PFSK-1 (cell line): ENCODE measurements at regions not wholly inside any gene's neighbourhood (a gene's known extent, or its start where the extent isn't known, plus 50 kb on each side); places are given as distances from the start of the nearest gene placed in this dataset.

Source experiments
- FOXP2 ChIP-seq: optimal IDR thresholded peaks from 2 replicates; pipeline ENCODE3; 2011; ENCODE audit warnings: borderline replicate concordance, control low read depth, inconsistent platforms; ENCODE audit not compliant: insufficient read depth; ENCODE audit errors: extremely low read length, extremely low read depth
- POLR2AphosphoS5 ChIP-seq: IDR thresholded peaks from 2 replicates; pipeline ENCODE4 v1.6.1; 2012; ENCODE audit warnings: low read depth, mild to moderate bottlenecking, control low read depth, low read length, moderate library complexity
- SIN3A ChIP-seq: IDR thresholded peaks from 2 replicates; pipeline ENCODE4 v1.6.1; 2012; ENCODE audit warnings: mild to moderate bottlenecking, low read length, moderate library complexity, borderline replicate concordance; ENCODE audit not compliant: insufficient read depth
- TAF1 ChIP-seq: IDR thresholded peaks from 2 replicates; pipeline ENCODE4 v1.6.1; 2012; ENCODE audit warnings: low read length, control low read depth, borderline replicate concordance; ENCODE audit not compliant: insufficient read depth
- TF ChIP-seq, protein P1 (sequence below), 2 experiments: IDR thresholded peaks; 2 replicates each; pipeline versions ENCODE4 v1.6.1 to v1.8.0; 2011 to 2012; ENCODE audit warnings: low read depth in 2 of 2, low read length in 2 of 2, control low read depth in 1 of 2, inconsistent platforms in 1 of 2, mild to moderate bottlenecking in 1 of 2, moderate library complexity in 1 of 2; ENCODE audit not compliant: insufficient read depth in 1 of 2

DNA sequence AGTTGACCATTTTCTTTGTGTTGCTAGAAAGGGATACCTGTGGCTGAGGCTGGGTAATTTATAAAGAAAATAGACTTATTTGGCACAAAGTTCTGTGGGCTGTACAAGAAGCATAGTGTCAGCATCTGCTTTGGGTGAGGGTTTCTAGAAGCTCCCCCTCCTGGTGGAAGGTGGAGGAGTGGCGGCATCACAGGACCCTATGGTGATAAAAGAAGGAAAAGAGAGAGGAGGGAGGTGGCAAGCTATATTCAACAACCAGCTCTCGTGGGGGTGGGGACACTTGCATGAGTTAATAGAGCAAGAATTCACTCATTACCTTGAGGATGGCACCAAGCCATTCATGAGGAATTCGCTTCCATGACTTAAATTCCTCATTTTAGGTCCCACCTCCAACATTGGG lies 2041.4 kb upstream of the CDH9 start:
- no peak for TF ChIP-seq FOXP2
- TF ChIP-seq, protein P1, sequence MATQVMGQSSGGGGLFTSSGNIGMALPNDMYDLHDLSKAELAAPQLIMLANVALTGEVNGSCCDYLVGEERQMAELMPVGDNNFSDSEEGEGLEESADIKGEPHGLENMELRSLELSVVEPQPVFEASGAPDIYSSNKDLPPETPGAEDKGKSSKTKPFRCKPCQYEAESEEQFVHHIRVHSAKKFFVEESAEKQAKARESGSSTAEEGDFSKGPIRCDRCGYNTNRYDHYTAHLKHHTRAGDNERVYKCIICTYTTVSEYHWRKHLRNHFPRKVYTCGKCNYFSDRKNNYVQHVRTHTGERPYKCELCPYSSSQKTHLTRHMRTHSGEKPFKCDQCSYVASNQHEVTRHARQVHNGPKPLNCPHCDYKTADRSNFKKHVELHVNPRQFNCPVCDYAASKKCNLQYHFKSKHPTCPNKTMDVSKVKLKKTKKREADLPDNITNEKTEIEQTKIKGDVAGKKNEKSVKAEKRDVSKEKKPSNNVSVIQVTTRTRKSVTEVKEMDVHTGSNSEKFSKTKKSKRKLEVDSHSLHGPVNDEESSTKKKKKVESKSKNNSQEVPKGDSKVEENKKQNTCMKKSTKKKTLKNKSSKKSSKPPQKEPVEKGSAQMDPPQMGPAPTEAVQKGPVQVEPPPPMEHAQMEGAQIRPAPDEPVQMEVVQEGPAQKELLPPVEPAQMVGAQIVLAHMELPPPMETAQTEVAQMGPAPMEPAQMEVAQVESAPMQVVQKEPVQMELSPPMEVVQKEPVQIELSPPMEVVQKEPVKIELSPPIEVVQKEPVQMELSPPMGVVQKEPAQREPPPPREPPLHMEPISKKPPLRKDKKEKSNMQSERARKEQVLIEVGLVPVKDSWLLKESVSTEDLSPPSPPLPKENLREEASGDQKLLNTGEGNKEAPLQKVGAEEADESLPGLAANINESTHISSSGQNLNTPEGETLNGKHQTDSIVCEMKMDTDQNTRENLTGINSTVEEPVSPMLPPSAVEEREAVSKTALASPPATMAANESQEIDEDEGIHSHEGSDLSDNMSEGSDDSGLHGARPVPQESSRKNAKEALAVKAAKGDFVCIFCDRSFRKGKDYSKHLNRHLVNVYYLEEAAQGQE (IDR thresholded peaks at IDR 0.05; ENCODE audit: insufficient read depth in 1 of 2, low read depth in 2 of 2, low read length in 2 of 2) = no peak
- TF ChIP-seq TAF1 = no peak
- TF ChIP-seq POLR2AphosphoS5 = no peak
- no peak for TF ChIP-seq SIN3A

DNA sequence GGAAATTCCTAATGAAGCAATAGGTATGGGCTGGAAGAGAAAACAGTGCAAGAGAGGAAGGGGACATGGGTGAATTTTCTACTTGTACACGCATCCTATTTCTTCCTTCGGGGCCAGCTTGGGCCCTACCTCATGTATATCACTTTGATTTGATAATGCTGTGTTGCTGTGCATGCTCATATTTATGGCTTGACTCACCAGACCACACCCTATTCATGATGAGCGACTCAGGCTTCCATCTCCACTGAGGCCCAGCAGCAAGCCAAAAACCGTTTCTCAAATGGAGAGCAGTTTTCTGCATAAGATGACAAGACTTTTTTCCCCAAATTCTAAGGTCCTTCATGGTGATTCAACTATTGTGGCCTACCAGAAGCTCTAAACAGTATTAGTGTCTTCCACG lies 2039.1 kb upstream of the CDH9 start:
- TF ChIP-seq POLR2AphosphoS5 (no peak), TAF1 (no peak), FOXP2 (no peak)

DNA sequence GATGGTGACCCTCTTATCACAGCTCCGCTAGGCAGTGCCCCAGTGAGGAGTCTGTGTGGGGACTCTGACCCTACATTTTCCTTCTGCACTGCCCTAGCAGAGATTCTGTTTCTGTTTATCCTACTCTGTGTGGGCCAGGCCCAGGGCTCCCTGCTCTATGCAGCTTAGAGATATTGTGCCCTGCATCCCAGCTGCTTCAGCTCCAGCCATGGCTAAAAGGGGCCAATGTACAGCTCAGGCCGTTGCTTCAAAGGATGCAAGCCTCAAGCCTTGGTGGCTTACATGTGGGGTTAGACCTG lies 2030.7 kb upstream of the CDH9 start:
- TF ChIP-seq TAF1 (no peak), SIN3A (no peak), POLR2AphosphoS5 (no peak), FOXP2 (no peak)
- TF ChIP-seq, protein P1 (IDR thresholded peaks at IDR 0.05; ENCODE audit: insufficient read depth in 1 of 2, low read depth in 2 of 2, low read length in 2 of 2) = no peak

DNA sequence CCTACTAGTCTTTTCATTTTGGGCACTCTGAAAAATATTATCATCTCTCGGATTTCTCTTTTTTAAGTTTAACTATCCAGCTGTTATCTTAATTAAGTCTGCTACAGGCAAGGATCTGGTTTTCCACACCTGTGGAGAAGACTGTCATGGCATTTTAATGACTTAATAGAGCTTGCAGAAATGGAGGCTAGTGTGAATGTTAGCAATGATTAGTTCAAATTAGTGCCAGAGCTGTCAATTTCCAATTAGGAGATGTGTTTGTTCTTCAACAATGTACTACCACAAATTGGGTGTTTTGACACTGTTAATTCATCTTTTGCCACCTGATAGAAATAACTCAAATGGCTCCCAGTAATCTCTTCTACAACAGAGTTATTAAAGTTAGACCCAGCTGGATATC lies 2023.0 kb upstream of the CDH9 start:
- TF ChIP-seq TAF1 (no peak), FOXP2 (no peak), SIN3A (no peak), POLR2AphosphoS5 (no peak)
- TF ChIP-seq, protein P1 (IDR thresholded peaks at IDR 0.05; ENCODE audit: insufficient read depth in 1 of 2, low read depth in 2 of 2, low read length in 2 of 2) = no peak

DNA sequence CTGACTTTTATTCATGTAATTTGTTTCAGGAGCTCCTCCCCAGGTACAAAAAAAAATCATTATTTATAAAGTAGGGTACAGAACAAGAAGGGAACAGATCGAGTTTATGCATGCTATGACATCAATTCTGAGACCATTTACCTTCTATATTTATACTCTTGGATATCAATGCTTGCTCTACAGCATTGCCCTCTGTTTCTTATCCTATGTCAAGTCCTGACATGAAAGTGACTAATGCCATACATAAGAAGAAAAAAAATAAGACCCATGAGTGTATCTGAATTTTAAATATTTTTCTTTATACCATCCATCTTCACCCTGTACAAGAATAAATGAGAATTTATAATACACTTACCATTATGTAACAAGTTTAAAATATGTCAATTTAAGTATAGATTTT lies 2016.3 kb upstream of the CDH9 start:
- no peak for TF ChIP-seq TAF1
- no peak for TF ChIP-seq POLR2AphosphoS5
- no peak for TF ChIP-seq FOXP2
- TF ChIP-seq, protein P1 (IDR thresholded peaks at IDR 0.05; ENCODE audit: insufficient read depth in 1 of 2, low read depth in 2 of 2, low read length in 2 of 2) = no peak
- no peak for TF ChIP-seq SIN3A

DNA sequence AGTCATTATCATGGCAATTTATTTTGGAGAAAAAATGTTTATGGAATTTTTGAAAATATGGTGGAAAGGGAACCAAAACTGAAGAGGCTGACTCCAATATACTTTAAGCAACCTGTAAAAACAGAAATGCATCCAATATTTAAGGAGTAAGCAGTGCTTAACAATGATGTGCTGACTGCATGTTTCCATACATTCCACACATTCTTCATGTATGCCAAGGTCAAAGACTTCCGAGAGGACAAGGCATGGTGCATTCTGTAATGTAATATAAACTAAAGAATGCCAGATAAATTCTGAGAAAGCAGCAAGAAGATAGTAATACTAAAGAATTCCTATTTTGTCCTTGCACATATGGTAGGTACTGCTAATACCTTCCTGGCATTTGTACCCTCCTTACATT lies 2015.9 kb upstream of the CDH9 start:
- TF ChIP-seq, protein P1 (IDR thresholded peaks at IDR 0.05; ENCODE audit: insufficient read depth in 1 of 2, low read depth in 2 of 2, low read length in 2 of 2) = no peak
- TF ChIP-seq FOXP2 (no peak), TAF1 (no peak)
